Stimulated activated CD4-positive, alpha-beta T cell treated with anti-CD3 and anti-CD28 coated beads, Interleukin-2, amount 100 ng/mL, for 4 hours (primary cell): ENCODE measurements at regions not wholly inside any gene's neighbourhood (a gene's known extent, or its start where the extent isn't known, plus 50 kb on each side); places are given as distances from the start of the nearest gene placed in this dataset.
"Not testable (repeated sequence)": the region's sequence is repeated elsewhere in the genome, so short reads cannot be mapped to it uniquely, and the experiment has no call there.

Experiments
- DNase-seq: peaks from one replicate; pipeline ENCODE4 v3.0.0-alpha.2; 2020; ENCODE audit warnings: low read depth

DNA sequence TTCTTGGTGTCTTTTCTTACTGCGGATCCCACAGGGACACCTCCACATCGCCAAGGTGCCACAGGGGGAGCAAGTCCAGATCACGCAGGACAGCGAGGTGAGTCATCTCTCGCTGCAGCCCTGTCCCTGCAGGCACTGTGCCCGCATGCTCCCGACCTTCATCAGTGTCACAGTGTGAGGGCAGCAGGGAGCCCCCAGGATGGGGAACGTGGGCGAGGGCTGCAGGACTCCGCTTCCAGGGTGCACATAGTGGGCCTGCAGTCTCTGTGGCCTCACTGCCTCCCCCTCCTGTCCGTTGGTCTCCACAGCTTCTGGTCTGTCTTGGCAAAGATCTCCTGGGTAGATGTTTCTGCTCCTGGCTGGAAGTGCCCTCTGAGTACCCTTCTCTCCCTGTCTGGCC lies 78.0 kb downstream of the NPIPB11 start:
- not testable (repeated sequence) for DNase-seq

DNA sequence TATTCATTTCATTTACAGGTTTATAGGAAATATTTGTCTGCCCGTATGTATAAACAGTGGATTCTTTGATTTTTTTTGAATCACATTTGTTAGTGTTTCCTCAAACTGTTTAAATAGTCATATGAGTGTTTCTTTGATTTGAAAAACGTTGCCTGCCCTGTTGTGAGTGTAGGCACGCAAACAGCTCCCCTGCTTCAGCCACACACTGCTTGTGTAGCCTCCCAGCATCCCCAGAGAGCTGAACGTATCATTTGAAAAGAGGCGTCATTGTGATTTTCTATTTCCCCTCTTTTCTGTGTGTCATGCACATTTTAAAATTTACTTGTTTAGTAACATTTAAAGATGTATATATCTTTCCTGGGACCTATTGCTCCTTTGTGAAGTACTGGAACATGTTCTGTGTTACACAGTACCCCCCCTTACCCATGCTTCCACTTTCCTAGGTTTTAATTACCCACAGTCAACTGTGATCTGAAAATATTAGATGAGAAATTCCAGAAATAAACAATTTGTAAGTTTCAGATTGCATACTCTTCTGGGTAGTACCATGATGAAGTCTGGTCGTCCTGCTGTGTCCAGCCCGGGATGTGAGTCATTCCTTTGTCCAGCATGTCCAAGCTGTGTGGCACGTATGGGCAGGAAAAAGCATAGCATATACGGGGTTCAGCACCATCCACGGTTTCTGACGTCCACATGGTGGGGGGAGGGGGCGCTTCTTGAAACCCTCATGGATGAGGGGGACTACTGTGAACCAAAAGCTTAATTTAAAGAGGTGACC lies 78.7 kb downstream of the NPIPB11 start:
- not testable (repeated sequence) for DNase-seq

GRCh38 chr16:29326164-29327125 lies 80.1 kb downstream of the NPIPB11 start:
- not testable (repeated sequence) for DNase-seq

GRCh38 chr16:29323725-29324124 lies 82.8 kb downstream of the NPIPB11 start:
- DNase-seq = not testable (repeated sequence)

- DNase-seq = no peak
Observed at GRCh38 chr16:29321585-29321984, 84.9 kb downstream of the NPIPB11 start.

DNA sequence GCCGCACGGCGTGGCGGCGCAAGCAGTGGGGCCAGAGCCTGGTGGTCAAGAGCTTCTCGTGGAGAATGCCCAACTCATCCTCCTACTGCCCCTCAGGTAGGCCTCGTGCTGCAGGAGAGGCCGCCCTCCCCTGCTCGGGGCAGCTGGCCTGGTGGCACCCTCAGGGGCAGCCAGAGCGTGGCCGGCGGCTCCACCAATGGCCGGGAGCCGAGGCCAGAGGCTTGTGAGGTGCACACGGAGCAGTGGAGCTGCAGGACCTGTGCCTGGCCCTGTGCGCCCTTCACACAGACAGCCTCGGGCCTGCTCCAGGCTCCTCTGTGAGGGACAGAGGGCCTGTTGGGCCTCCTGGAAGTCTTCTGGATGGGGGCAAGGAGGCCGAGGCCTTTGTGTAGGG lies 85.5 kb downstream of the NPIPB11 start:
- no peak for DNase-seq

- DNase-seq = no peak
Observed at GRCh38 chr16:29320274-29320999, 86.1 kb downstream of the NPIPB11 start.

GRCh38 chr16:29319726-29320125 lies 86.8 kb downstream of the NPIPB11 start:
- no peak for DNase-seq

GRCh38 chr16:29318561-29318968 lies 87.9 kb downstream of the NPIPB11 start:
- not testable (repeated sequence) for DNase-seq

GRCh38 chr16:29318037-29318436 lies 88.5 kb downstream of the NPIPB11 start:
- DNase-seq = no peak

DNA sequence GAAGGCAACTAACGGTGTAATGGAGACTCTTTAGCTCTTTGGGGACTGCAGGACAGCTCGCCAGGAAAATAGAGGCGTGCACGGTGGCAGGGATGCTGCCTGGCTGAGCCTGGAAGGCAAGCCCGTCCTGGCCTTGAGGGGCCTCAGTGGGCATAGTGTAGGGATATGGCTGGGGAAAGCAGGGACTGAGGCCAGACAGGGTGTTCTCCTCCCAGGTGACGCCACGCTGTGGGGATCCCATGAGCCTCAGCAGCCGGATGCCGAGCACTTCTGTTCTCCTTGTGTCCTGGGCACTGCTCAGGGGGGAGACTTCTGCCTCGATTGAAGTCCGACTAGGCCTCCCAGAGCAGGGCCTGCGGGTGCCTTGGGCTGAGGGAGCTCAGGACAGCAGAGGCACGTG lies 89.2 kb downstream of the NPIPB11 start:
- DNase-seq = no peak

- DNase-seq = no peak
Observed at GRCh38 chr16:29316761-29317183, 89.7 kb downstream of the NPIPB11 start.

GRCh38 chr16:29315916-29316517 lies 90.5 kb downstream of the NPIPB11 start:
- no peak for DNase-seq

DNA sequence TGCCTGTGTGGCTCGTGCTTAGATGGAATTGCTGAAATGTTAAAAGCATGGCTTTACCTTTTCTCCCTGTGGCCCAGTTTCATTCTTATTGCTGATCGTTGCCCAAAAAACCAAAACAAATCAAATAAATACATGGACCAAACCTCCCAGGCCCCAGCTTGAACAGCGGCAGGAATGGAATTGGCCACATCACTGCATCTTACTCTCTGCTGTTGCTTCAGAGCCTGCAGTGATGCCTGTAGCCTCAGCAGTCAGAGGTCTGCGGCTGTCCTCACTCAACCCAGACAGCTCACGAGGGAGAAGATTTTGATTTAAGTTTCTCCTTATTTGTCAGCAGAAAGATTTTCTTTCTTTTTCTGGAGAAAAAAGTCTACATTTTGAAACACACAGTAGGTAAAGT lies 91.5 kb downstream of the NPIPB11 start:
- DNase-seq = no peak

GRCh38 chr16:29314292-29314934 lies 92.1 kb downstream of the NPIPB11 start:
- DNase-seq = no peak

GRCh38 chr16:29313559-29314048 lies 92.9 kb downstream of the NPIPB11 start:
- no peak for DNase-seq

DNA sequence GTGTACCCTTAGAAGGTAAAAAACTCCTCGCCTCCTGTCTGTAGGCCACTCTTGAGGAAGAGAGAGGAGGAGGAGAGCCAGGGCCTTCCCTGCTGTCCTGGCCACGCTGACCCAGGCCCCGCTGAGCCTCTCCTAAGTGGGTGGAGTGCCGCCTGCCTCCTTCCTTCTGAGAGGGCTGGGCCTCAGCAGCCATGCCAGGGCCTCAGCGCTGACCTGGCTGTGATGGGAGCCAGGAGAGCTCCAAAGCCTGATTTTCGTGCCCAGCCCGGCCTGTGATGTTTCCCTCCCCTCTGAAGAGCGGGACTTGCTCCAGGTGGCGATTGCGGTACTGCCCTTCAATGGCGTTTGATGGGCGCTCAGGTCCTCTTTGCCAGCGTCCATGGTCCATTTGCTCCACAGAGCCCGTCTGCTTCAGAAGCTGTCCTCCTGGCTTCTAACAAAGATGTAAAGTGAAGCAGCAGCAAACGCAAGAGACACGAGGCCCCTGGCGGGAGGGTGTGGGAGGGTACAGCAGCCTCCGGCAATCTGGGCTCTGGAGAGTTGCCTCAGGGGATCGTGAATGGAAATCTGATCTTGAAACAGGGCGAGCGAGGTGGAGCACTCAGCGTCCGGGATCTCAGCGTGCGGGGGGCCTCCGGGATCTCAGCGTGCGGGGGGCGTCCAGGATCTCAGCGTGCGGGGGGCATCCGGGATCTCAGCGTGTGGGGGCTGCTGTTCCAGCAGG lies 93.5 kb downstream of the NPIPB11 start:
- no peak for DNase-seq

DNA sequence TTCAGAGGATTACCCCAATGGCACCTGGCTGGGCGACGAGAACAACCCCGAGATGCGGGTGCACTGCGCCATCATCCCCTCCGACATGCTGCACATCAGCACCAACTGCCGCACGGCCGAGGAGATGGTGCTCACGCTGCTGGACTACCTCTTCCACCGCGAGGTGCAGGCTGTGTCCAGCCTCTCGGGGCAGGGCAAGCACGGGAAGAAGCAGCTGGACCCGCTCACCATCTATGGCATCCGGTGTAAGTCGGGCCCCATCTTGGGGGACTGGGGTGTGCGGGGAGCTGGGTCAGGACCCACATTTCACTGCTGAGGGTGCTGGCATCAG lies 94.2 kb downstream of the NPIPB11 start:
- not testable (repeated sequence) for DNase-seq

DNA sequence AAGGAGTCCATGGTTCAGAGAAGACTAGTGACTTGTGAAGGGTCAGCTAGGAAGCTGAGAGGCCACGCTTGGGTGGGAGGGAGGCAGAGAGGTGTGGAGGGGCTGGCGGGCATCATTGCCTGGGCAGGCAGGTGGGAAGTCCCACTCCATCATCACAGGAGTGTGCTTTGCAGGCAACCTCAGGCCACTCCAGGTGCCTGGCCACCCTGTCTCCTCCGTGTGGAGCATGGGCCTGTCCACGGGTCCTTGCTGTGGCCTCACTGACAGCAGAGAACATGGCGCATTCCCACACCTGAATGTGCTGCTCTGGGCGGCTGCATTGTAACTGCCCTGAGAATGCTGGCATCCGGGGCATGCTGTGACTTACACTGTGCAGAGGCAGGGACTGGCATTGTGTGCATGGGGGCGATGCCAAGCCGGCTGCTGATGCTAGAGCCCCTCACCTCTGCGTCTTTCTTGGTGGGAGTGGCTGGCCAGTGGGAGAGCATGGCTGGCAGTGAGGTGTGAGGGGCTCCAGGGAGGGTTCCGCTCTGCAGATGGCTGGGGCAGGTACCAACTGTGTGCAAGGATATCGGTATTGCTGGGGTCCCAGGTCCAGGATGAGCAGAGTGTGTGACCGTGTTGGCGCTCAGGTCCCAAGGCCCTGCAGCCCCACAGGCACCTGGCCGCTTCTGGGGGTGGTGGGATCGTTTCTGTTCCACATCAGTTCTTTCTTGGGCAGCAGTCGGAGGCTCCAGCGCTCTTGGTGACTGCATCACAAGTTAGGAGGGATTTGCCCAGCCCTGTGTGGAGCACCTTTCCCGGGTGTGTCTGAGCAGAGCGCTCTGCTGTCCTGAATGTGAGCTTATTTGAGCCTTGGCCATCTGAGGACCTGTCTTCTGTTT lies 94.8 kb downstream of the NPIPB11 start:
- DNase-seq = no peak
